ENCODE measurements at regions not wholly inside any gene's neighbourhood (a gene's known extent, or its start where the extent isn't known, plus 50 kb on each side); places are given as distances from the start of the nearest gene placed in this dataset.

- TF ChIP-seq CTCF (IDR thresholded peaks at IDR 0.05): no peak
- TF ChIP-seq POLR2A (IDR thresholded peaks at IDR 0.05): no peak
- no peak for TF ChIP-seq EP300 (IDR thresholded peaks at IDR 0.05; ENCODE audit: low read depth)
Observed at GRCh38 chr5:8752595-8752994, 793.3 kb downstream of the SEMA5A start.

All from transverse colon (tissue), 3 donors.